Loucy (cell line): ENCODE measurements at regions not wholly inside any gene's neighbourhood (a gene's known extent, or its start where the extent isn't known, plus 50 kb on each side); places are given as distances from the start of the nearest gene placed in this dataset.

Experiments
- H2AFZ ChIP-seq: fragments of 200-600 bp; sonication (generic); 2 replicates; pipeline ENCODE4 v1.6.0; 2016; ENCODE audit warnings: antibody characterized with exemption, mild to moderate bottlenecking, low read length, moderate library complexity
- H3F3A ChIP-seq: fragments of 200-600 bp; 2 replicates; pipeline ENCODE4 v1.6.0; 2016; ENCODE audit warnings: antibody characterized with exemption, low read depth, mild to moderate bottlenecking
- H3K27me3 ChIP-seq: fragments of 200-600 bp; sonication (generic); 2 replicates; pipeline ENCODE4 v1.6.1; 2014; ENCODE audit warnings: low read length, mild to moderate bottlenecking; ENCODE audit not compliant: insufficient read depth, poor library complexity, severe bottlenecking
- H3K36me3 ChIP-seq: fragments of 200-600 bp; sonication (generic); 2 replicates; pipeline ENCODE4 v1.6.1; 2016; ENCODE audit warnings: low read length; ENCODE audit not compliant: insufficient read depth
- H3K4me1 ChIP-seq: fragments of 200-600 bp; sonication (generic); 2 replicates; pipeline ENCODE4 v1.5.1; 2014; ENCODE audit warnings: low read length, mild to moderate bottlenecking; ENCODE audit not compliant: insufficient read depth, poor library complexity, severe bottlenecking
- H3K4me2 ChIP-seq: fragments of 200-600 bp; sonication (generic); 2 replicates; pipeline ENCODE4 v1.6.0; 2014; ENCODE audit warnings: antibody characterized with exemption, low read length, low read depth, mild to moderate bottlenecking; ENCODE audit not compliant: poor library complexity, severe bottlenecking
- H3K4me3 ChIP-seq: fragments of 200-600 bp; sonication (generic); 2 replicates; pipeline ENCODE4 v1.5.1; 2014; ENCODE audit warnings: low read length, mild to moderate bottlenecking, mixed read lengths; ENCODE audit not compliant: poor library complexity, severe bottlenecking
- H3K79me2 ChIP-seq: fragments of 200-600 bp; sonication (generic); 2 replicates; pipeline ENCODE4 v1.6.1; 2014; ENCODE audit warnings: low read length; ENCODE audit not compliant: insufficient read depth
- H3K9ac ChIP-seq: fragments of 200-600 bp; sonication (generic); 2 replicates; pipeline ENCODE4 v1.6.0; 2014; ENCODE audit warnings: mild to moderate bottlenecking, low read depth, low read length, moderate library complexity; ENCODE audit not compliant: poor library complexity, severe bottlenecking
- H3K9me2 ChIP-seq: fragments of 200-600 bp; sonication (generic); replicated peaks from 2 replicates; pipeline ENCODE4 v1.6.1; 2016; ENCODE audit warnings: low read depth, low read length, mixed read lengths
- H3K9me3 ChIP-seq: fragments of 200-600 bp; sonication (generic); 2 replicates; pipeline ENCODE4 v1.6.1; 2014; ENCODE audit warnings: mild to moderate bottlenecking, antibody characterized with exemption, low read length, low read depth; ENCODE audit not compliant: insufficient read depth
- H4K20me1 ChIP-seq: fragments of 200-600 bp; sonication (generic); 2 replicates; pipeline ENCODE4 v1.6.0; 2014; ENCODE audit warnings: antibody characterized with exemption, low read length, mild to moderate bottlenecking; ENCODE audit not compliant: insufficient read depth, poor library complexity, severe bottlenecking
- CTCF ChIP-seq: fragments of 200-600 bp; sonication (generic); conservative IDR thresholded peaks from 2 replicates; pipeline ENCODE4 v1.5.1; 2014; ENCODE audit warnings: mild to moderate bottlenecking, antibody characterized with exemption, low read length
- EZH2phosphoT487 ChIP-seq: fragments of 200-600 bp; IDR thresholded peaks from 2 replicates; pipeline ENCODE4 v1.6.1; 2018; ENCODE audit warnings: antibody characterized with exemption, mild to moderate bottlenecking, moderate library complexity, borderline replicate concordance

GRCh38 chr12:105880824-105881388, 257.8 kb downstream of the NUAK1 start:
- Histone ChIP-seq H3K4me1 (no peaks in the 10 kb centered on the region), H3K4me2 (no peak overlapping the region), H3K4me3 (no peak overlapping the region), H3K36me3 (no peaks in the 10 kb centered on the region), H2AFZ (no peak overlapping the region), H4K20me1 (no peaks in the 10 kb centered on the region), H3K9me2 (no peaks in the 10 kb centered on the region), H3K79me2 (no peaks in the 10 kb centered on the region), H3F3A (no peaks in the 10 kb centered on the region), H3K9me3 (no peaks in the 10 kb centered on the region), H3K9ac (no peak overlapping the region), H3K27me3 (no peaks in the 10 kb centered on the region)
- TF ChIP-seq EZH2phosphoT487 (no peak), CTCF (no peak)

- Histone ChIP-seq H3K36me3 (no peaks in the 10 kb centered on the region), H3K9ac (no peak overlapping the region), H3K27me3 (no peaks in the 10 kb centered on the region), H3K4me2 (no peak overlapping the region), H3K79me2 (no peaks in the 10 kb centered on the region), H3K9me2 (no peaks in the 10 kb centered on the region), H3K9me3 (no peaks in the 10 kb centered on the region), H3K4me3 (no peak overlapping the region), H3F3A (no peaks in the 10 kb centered on the region), H4K20me1 (no peaks in the 10 kb centered on the region), H2AFZ (no peak overlapping the region), H3K4me1 (no peaks in the 10 kb centered on the region)
- TF ChIP-seq CTCF, result no peak
Observed at GRCh38 chr12:105882404-105882803, 256.4 kb downstream of the NUAK1 start.

- H3K36me3 ChIP-seq, result no peaks in the 10 kb centered on the region
- H3K4me2 ChIP-seq, result no peak overlapping the region
- H3K4me1 ChIP-seq, result no peaks in the 10 kb centered on the region
- H4K20me1 ChIP-seq, result no peaks in the 10 kb centered on the region
- TF ChIP-seq CTCF (no peak), EZH2phosphoT487 (no peak)
- H3K79me2 ChIP-seq, result no peaks in the 10 kb centered on the region
- H3F3A ChIP-seq, result no peaks in the 10 kb centered on the region
- no peaks in the 10 kb centered on the region for H3K9me3 ChIP-seq
- no peak overlapping the region for H2AFZ ChIP-seq
- H3K9ac ChIP-seq, result no peak overlapping the region
- H3K4me3 ChIP-seq, result no peak overlapping the region
- no peaks in the 10 kb centered on the region for H3K27me3 ChIP-seq
- no peaks in the 10 kb centered on the region for H3K9me2 ChIP-seq
Observed at GRCh38 chr12:105887131-105887530, 251.6 kb downstream of the NUAK1 start.
